DOHH2 (cell line): ENCODE measurements at regions not wholly inside any gene's neighbourhood (a gene's known extent, or its start where the extent isn't known, plus 50 kb on each side); places are given as distances from the start of the nearest gene placed in this dataset.

ENCODE experiments used
- H3F3A ChIP-seq: fragments of 200-600 bp; sonication (generic), shearing (Covaris generic); 2 replicates; pipeline ENCODE4 v1.6.0; 2016; ENCODE audit warnings: antibody characterized with exemption, mild to moderate bottlenecking; ENCODE audit not compliant: control insufficient read depth, insufficient read depth
- H3K27ac ChIP-seq: fragments of 200-600 bp; sonication (generic); 2 replicates; pipeline ENCODE4 v1.5.1; 2014; ENCODE audit warnings: low read depth, mild to moderate bottlenecking, low read length, moderate library complexity
- H3K27me3 ChIP-seq: fragments of 200-600 bp; sonication (generic); 2 replicates; pipeline ENCODE4 v1.6.1; 2014; ENCODE audit warnings: mild to moderate bottlenecking, low read length, mixed read lengths; ENCODE audit not compliant: control insufficient read depth
- H3K36me3 ChIP-seq: fragments of 200-600 bp; sonication (generic); 2 replicates; pipeline ENCODE4 v1.6.1; 2014; ENCODE audit warnings: mild to moderate bottlenecking, low read length, moderate library complexity, mixed read lengths; ENCODE audit not compliant: control insufficient read depth
- H3K4me1 ChIP-seq: fragments of 200-600 bp; sonication (generic); 2 replicates; pipeline ENCODE4 v1.6.1; 2014; ENCODE audit warnings: mild to moderate bottlenecking, low read length, mixed read lengths; ENCODE audit not compliant: control insufficient read depth
- H3K4me2 ChIP-seq: fragments of 200-600 bp; sonication (generic); 2 replicates; pipeline ENCODE4 v1.6.0; 2014; ENCODE audit warnings: mild to moderate bottlenecking, low read length, moderate library complexity
- H3K4me3 ChIP-seq: fragments of 200-600 bp; sonication (generic); 2 replicates; pipeline ENCODE4 v1.5.1; 2014; ENCODE audit warnings: mild to moderate bottlenecking, low read length, mixed read lengths
- H3K79me2 ChIP-seq: fragments of 200-600 bp; sonication (generic); 2 replicates; pipeline ENCODE4 v1.6.1; 2014; ENCODE audit warnings: mild to moderate bottlenecking, low read length, mixed read lengths; ENCODE audit not compliant: control insufficient read depth
- H3K9me2 ChIP-seq: fragments of 200-600 bp; sonication (generic); replicated peaks from 2 replicates; pipeline ENCODE4 v1.6.1; 2014; ENCODE audit warnings: mild to moderate bottlenecking, low read length, mixed read lengths; ENCODE audit not compliant: control insufficient read depth
- H3K9me3 ChIP-seq: fragments of 200-600 bp; sonication (generic); 2 replicates; pipeline ENCODE4 v1.6.1; 2014; ENCODE audit warnings: antibody characterized with exemption, low read length, mixed read lengths; ENCODE audit not compliant: control insufficient read depth, insufficient read depth
- H4K20me1 ChIP-seq: fragments of 200-600 bp; sonication (generic); 2 replicates; pipeline ENCODE4 v1.6.0; 2014; ENCODE audit warnings: low read depth, mild to moderate bottlenecking, antibody characterized with exemption, low read length, moderate library complexity; ENCODE audit not compliant: control insufficient read depth, insufficient read depth
- CTCF ChIP-seq: fragments of 200-600 bp; sonication (generic); IDR thresholded peaks from one replicate; pipeline ENCODE4 v1.5.1; 2014; ENCODE audit warnings: antibody characterized with exemption, mild to moderate bottlenecking, low read depth, low read length; ENCODE audit not compliant: poor library complexity, severe bottlenecking
- EZH2phosphoT487 ChIP-seq: fragments of 200-600 bp; sonication (generic); IDR thresholded peaks from 2 replicates; pipeline ENCODE4 v1.6.1; 2017; ENCODE audit warnings: borderline replicate concordance, mild to moderate bottlenecking, antibody characterized with exemption, low read length, moderate library complexity, mixed read lengths

- Histone ChIP-seq H3K4me3 (no peak overlapping the region), H3K27me3 (no peaks in the 10 kb centered on the region), H3K9me2 (no peaks in the 10 kb centered on the region), H3K36me3 (no peaks in the 10 kb centered on the region), H3K79me2 (no peaks in the 10 kb centered on the region), H3F3A (no peaks in the 10 kb centered on the region), H3K4me2 (no peak overlapping the region), H3K9me3 (no peaks in the 10 kb centered on the region), H3K4me1 (no peaks in the 10 kb centered on the region), H4K20me1 (no peaks in the 10 kb centered on the region), H3K27ac (no peak overlapping the region)
- no peak for TF ChIP-seq EZH2phosphoT487
- no peak for TF ChIP-seq CTCF
These were observed 509.9 kb downstream of the SHQ1 start for GRCh38 chr3:72338082-72338941.

- Histone ChIP-seq H3K36me3 (no peaks in the 10 kb centered on the region), H3K9me3 (no peaks in the 10 kb centered on the region), H4K20me1 (no peaks in the 10 kb centered on the region), H3K79me2 (no peaks in the 10 kb centered on the region), H3K27ac (no peak overlapping the region), H3K9me2 (no peaks in the 10 kb centered on the region), H3F3A (no peaks in the 10 kb centered on the region), H3K4me1 (no peaks in the 10 kb centered on the region), H3K4me3 (no peak overlapping the region), H3K27me3 (0 out of 2 replicates have a peak, but pooled peaks cover 2% of the 10 kb centered on the region), H3K4me2 (no peak overlapping the region)
- no peak for TF ChIP-seq CTCF
- no peak for TF ChIP-seq EZH2phosphoT487
These were observed 510.8 kb downstream of the SHQ1 start for GRCh38 chr3:72337480-72337855.

GRCh38 chr3:72336821-72337479 is 511.3 kb downstream of the SHQ1 start:
- Histone ChIP-seq H3K36me3 (no peaks in the 10 kb centered on the region), H3K79me2 (no peaks in the 10 kb centered on the region), H3K4me2 (no peak overlapping the region), H4K20me1 (no peaks in the 10 kb centered on the region), H3K27me3 (peaks cover 6% of the 10 kb centered on the region; the same call in 1 of the 2 replicates), H3K4me3 (no peak overlapping the region), H3K4me1 (no peaks in the 10 kb centered on the region), H3K27ac (no peak overlapping the region), H3F3A (no peaks in the 10 kb centered on the region), H3K9me3 (no peaks in the 10 kb centered on the region), H3K9me2 (no peaks in the 10 kb centered on the region)
- TF ChIP-seq CTCF (no peak), EZH2phosphoT487 (no peak)
